Thymus (tissue), 11 donors: ENCODE measurements at regions not wholly inside any gene's neighbourhood (a gene's known extent, or its start where the extent isn't known, plus 50 kb on each side); places are given as distances from the start of the nearest gene placed in this dataset.

Experiments used
- DNase-seq, 9 donors: peaks; one replicate each; pipeline ENCODE4 v3.0.0-alpha.2; 2013; ENCODE audit warnings: low spot score in 9 of 9, low read depth in 6 of 9, missing footprints in 1 of 9
- H3K27ac ChIP-seq, 2 donors: one replicate each; pipeline ENCODE4 v1.5.1; 2013; ENCODE audit warnings: control low read depth in 1 of 2, low read depth in 1 of 2, low read length in 1 of 2, mild to moderate bottlenecking in 1 of 2, moderate library complexity in 1 of 2
- H3K27me3 ChIP-seq, 2 donors: one replicate each; pipeline ENCODE4 v1.5.1; 2013; ENCODE audit warnings: low read length in 1 of 2; ENCODE audit not compliant: control insufficient read depth in 2 of 2, insufficient read depth in 1 of 2
- H3K36me3 ChIP-seq, 2 donors: one replicate each; pipeline ENCODE4 v1.5.1; 2013; ENCODE audit warnings: low read length in 1 of 2, mild to moderate bottlenecking in 1 of 2, moderate library complexity in 1 of 2; ENCODE audit not compliant: control insufficient read depth in 2 of 2, insufficient read depth in 2 of 2
- H3K4me1 ChIP-seq, 2 donors: one replicate each; pipeline ENCODE4 v1.5.1; 2013; ENCODE audit warnings: low read length in 2 of 2; ENCODE audit not compliant: control insufficient read depth in 2 of 2, insufficient read depth in 2 of 2
- H3K4me3 ChIP-seq, 2 donors: one replicate each; pipeline ENCODE4 v1.5.1; 2013; ENCODE audit warnings: low read length in 2 of 2, control low read depth in 1 of 2, mild to moderate bottlenecking in 1 of 2
- H3K9me3 ChIP-seq, 2 donors: one replicate each; pipeline ENCODE4 v1.5.1; 2013; ENCODE audit warnings: low read length in 1 of 2, mild to moderate bottlenecking in 1 of 2; ENCODE audit not compliant: control insufficient read depth in 2 of 2, insufficient read depth in 1 of 2
- WGBS: extraction: QIAGEN DNeasy Blood & Tissue Kit; methylation state at CpG from one replicate; pipeline ENCODE4 v1.1.7; 2013; 5-methylcytosine and 5-hydroxymethylcytosine counted together
- donor health status: healthy.

GRCh38 chr16:80347900-80348299 lies 192.9 kb upstream of the DYNLRB2 start:
- no peaks in the 10 kb centered on the region for H3K36me3 ChIP-seq
- H3K4me1 ChIP-seq, result no peaks in the 10 kb centered on the region
- DNase-seq, result no peak
- no peak overlapping the region for H3K27ac ChIP-seq
- H3K9me3 ChIP-seq, result no peaks in the 10 kb centered on the region
- 87% methylated on average over 3 of the region's 3 CpGs for WGBS
- H3K4me3 ChIP-seq, result no peak overlapping the region
- H3K27me3 ChIP-seq, result no peaks in the 10 kb centered on the region

- H3K27ac ChIP-seq, result no peak overlapping the region
- H3K27me3 ChIP-seq, result no peaks in the 10 kb centered on the region
- H3K9me3 ChIP-seq, result no peaks in the 10 kb centered on the region
- H3K36me3 ChIP-seq, result no peaks in the 10 kb centered on the region
- H3K4me3 ChIP-seq, result no peak overlapping the region
- WGBS, result 77% methylated on average over 3 of the region's 3 CpGs
- no peak for DNase-seq
- no peaks in the 10 kb centered on the region for H3K4me1 ChIP-seq
These were observed 193.8 kb upstream of the DYNLRB2 start for GRCh38 chr16:80347002-80347401.

GRCh38 chr16:80346111-80346632 lies 194.6 kb upstream of the DYNLRB2 start:
- H3K27me3 ChIP-seq, result no peaks in the 10 kb centered on the region
- H3K36me3 ChIP-seq, result no peaks in the 10 kb centered on the region
- no peak for DNase-seq
- H3K4me3 ChIP-seq, result no peak overlapping the region
- H3K27ac ChIP-seq, result no peak overlapping the region
- no peaks in the 10 kb centered on the region for H3K4me1 ChIP-seq
- 77% methylated on average over 6 of the region's 6 CpGs for WGBS
- H3K9me3 ChIP-seq, result no peaks in the 10 kb centered on the region

GRCh38 chr16:80345701-80346100 lies 195.1 kb upstream of the DYNLRB2 start:
- H3K36me3 ChIP-seq, result no peaks in the 10 kb centered on the region
- H3K27me3 ChIP-seq, result no peaks in the 10 kb centered on the region
- H3K4me1 ChIP-seq, result no peaks in the 10 kb centered on the region
- 90% methylated on average over 3 of the region's 3 CpGs for WGBS
- no peak overlapping the region for H3K4me3 ChIP-seq
- H3K27ac ChIP-seq, result no peak overlapping the region
- DNase-seq, result no peak
- H3K9me3 ChIP-seq, result no peaks in the 10 kb centered on the region

- DNase-seq, result no peak
- WGBS, result 97% methylated on average over 2 of the region's 2 CpGs
- H3K27me3 ChIP-seq, result no peaks in the 10 kb centered on the region
- no peaks in the 10 kb centered on the region for H3K4me1 ChIP-seq
- no peak overlapping the region for H3K27ac ChIP-seq
- no peaks in the 10 kb centered on the region for H3K36me3 ChIP-seq
- H3K4me3 ChIP-seq, result no peak overlapping the region
- no peaks in the 10 kb centered on the region for H3K9me3 ChIP-seq
These were observed 196.2 kb upstream of the DYNLRB2 start for GRCh38 chr16:80344570-80344969.

- Histone ChIP-seq H3K4me1 (no peaks in the 10 kb centered on the region), H3K27ac (no peak overlapping the region), H3K9me3 (no peaks in the 10 kb centered on the region), H3K27me3 (no peaks in the 10 kb centered on the region), H3K36me3 (no peaks in the 10 kb centered on the region), H3K4me3 (no peak overlapping the region)
- no peak for DNase-seq
- 73% methylated on average over 3 of the region's 3 CpGs for WGBS
These were observed 199.5 kb upstream of the DYNLRB2 start for GRCh38 chr16:80341263-80341662.

GRCh38 chr16:80337786-80338185 lies 203.0 kb upstream of the DYNLRB2 start:
- WGBS, result 78% methylated on average over 5 of the region's 5 CpGs
- no peaks in the 10 kb centered on the region for H3K4me1 ChIP-seq
- no peak for DNase-seq
- H3K9me3 ChIP-seq, result no peaks in the 10 kb centered on the region
- no peak overlapping the region for H3K27ac ChIP-seq
- no peak overlapping the region for H3K4me3 ChIP-seq
- no peaks in the 10 kb centered on the region for H3K36me3 ChIP-seq
- no peaks in the 10 kb centered on the region for H3K27me3 ChIP-seq

- no peaks in the 10 kb centered on the region for H3K4me1 ChIP-seq
- no peaks in the 10 kb centered on the region for H3K9me3 ChIP-seq
- DNase-seq, result no peak
- no peaks in the 10 kb centered on the region for H3K36me3 ChIP-seq
- H3K27me3 ChIP-seq, result no peaks in the 10 kb centered on the region
- WGBS, result 96% methylated on average over 3 of the region's 3 CpGs
- H3K4me3 ChIP-seq, result no peak overlapping the region
- no peak overlapping the region for H3K27ac ChIP-seq
These were observed 210.0 kb upstream of the DYNLRB2 start for GRCh38 chr16:80330803-80331202.

- no peak for DNase-seq
- H3K4me1 ChIP-seq, result no peaks in the 10 kb centered on the region
- no peak overlapping the region for H3K4me3 ChIP-seq
- 93% methylated on average over 3 of the region's 3 CpGs for WGBS
- H3K27me3 ChIP-seq, result no peaks in the 10 kb centered on the region
- no peaks in the 10 kb centered on the region for H3K36me3 ChIP-seq
- H3K9me3 ChIP-seq, result no peaks in the 10 kb centered on the region
- H3K27ac ChIP-seq, result no peak overlapping the region
These were observed 210.6 kb upstream of the DYNLRB2 start for GRCh38 chr16:80330150-80330549.

GRCh38 chr16:80327740-80328139 lies 213.1 kb upstream of the DYNLRB2 start:
- no peaks in the 10 kb centered on the region for H3K9me3 ChIP-seq
- H3K27ac ChIP-seq, result no peak overlapping the region
- WGBS, result 83% methylated on average over 1 of the region's 1 CpG
- no peaks in the 10 kb centered on the region for H3K4me1 ChIP-seq
- no peaks in the 10 kb centered on the region for H3K27me3 ChIP-seq
- no peaks in the 10 kb centered on the region for H3K36me3 ChIP-seq
- H3K4me3 ChIP-seq, result no peak overlapping the region
- no peak for DNase-seq
